GM21737 (cell line): ENCODE measurements at regions not wholly inside any gene's neighbourhood (a gene's known extent, or its start where the extent isn't known, plus 50 kb on each side); places are given as distances from the start of the nearest gene placed in this dataset.
A peak's percentile ranks its signal among the peaks of the same experiment; 100 is the strongest.

Experiments used
- ATAC-seq: cut with Tn5 transposase; IDR thresholded peaks from one replicate; pipeline ENCODE4 v1.9.1; 2021; ENCODE audit warnings: mild to moderate bottlenecking, moderate library complexity; ENCODE audit not compliant: unreplicated experiment

DNA sequence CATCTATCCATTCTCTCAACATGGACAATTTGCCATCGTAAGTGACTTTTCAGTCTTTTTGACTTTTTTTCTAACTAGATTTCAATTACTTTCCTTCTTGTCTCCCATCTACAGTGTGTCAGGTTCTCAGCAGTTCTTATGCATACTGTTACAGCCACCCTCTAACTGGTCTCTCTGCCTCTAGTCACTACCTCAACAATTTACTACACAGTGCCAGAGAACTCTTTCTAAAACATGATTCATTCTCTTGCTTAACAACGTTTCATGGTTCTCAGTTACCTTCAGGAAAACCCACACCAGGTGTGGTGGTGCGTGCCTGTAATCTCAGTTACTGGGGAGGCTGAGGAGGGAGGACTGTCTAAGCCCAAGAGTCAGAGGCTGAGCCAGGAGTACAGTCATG lies 95.4 kb downstream of the DIPK2A start:
- ATAC-seq: no peak

GRCh38 chr3:144073698-144074097 lies 102.1 kb downstream of the DIPK2A start:
- no peak for ATAC-seq

DNA sequence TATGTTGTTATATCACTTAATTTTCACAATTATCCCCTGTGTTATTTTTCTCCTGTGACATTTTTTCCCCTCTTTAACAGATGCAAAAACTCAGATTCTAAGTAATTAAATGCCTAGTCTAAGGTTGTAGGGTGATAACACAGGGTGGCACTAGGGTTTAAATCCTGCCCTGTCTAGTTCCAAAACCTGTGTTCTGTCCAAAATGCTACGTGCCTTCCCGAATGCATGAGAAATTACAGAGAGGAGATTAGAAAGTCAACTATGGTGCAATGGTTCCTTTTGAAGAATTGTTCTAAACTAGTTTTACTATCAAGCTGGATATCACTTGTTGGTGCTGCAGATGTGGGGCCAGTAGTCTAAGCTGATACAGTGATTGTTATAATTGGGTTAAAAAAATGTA lies 108.0 kb downstream of the DIPK2A start:
- ATAC-seq: no peak

DNA sequence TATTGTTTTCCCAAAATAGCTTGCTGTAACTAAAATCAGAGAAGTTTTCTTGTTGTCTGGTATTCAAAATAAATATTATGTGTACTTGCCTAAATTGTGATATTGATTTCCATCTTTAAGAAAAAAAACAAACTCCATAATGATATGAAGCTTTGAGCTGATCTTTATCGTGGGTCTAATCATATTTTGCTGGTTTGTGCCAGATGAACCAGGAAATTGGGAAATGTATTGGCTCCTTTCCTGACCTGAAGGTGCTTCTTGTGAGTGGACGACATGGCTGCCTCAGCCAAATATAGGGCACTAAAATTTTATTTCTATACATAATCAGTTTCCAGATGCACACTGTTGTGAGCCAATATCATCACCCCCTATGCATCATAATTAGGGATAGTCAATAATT lies 113.3 kb downstream of the DIPK2A start:
- no peak for ATAC-seq

GRCh38 chr3:144085964-144086363 lies 114.3 kb downstream of the DIPK2A start:
- ATAC-seq: no peak

DNA sequence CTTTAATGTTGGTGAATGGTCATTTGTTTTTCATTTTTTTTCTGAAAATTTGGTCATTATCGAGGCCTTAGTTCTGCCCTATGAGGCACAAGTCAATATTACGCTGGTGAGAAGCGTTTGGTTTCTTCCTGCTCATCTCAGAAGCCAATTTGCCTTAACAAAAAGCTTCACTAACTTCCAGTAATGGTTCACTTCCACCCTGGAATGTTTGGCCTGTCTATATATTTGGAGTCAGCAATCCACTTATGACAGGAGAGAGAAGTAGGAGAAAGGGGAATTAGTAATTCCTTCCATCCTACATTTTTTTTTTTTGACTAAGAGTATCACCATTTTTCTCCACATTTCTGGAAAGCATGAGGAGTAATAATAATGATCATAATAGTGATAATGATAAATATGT lies 124.4 kb downstream of the DIPK2A start:
- ATAC-seq: no peak

- ATAC-seq: no peak
Observed at GRCh38 chr3:144097163-144097562, 125.5 kb downstream of the DIPK2A start.

GRCh38 chr3:144098691-144099090 lies 127.1 kb downstream of the DIPK2A start:
- no peak for ATAC-seq

GRCh38 chr3:144102421-144102820 lies 130.8 kb downstream of the DIPK2A start:
- no peak for ATAC-seq

DNA sequence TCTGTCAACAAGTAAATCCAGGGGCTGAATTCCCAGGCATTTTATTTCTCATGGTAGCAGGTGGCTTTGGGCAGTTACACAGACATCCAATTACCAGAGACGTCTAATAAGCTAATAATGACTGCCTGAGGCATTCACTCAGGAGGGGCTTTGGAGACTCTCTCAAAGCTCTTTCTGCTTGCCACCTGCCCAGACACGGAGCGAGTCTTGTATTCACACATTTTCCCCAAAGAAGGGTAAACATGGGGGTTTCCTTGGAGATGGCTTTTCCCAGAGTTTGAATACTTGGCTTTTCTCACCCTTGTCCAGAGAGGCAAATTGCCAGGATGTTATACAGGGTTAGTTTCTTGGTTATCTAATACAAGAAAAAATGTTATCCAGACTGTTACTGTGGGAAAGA lies 132.6 kb downstream of the DIPK2A start:
- no peak for ATAC-seq

DNA sequence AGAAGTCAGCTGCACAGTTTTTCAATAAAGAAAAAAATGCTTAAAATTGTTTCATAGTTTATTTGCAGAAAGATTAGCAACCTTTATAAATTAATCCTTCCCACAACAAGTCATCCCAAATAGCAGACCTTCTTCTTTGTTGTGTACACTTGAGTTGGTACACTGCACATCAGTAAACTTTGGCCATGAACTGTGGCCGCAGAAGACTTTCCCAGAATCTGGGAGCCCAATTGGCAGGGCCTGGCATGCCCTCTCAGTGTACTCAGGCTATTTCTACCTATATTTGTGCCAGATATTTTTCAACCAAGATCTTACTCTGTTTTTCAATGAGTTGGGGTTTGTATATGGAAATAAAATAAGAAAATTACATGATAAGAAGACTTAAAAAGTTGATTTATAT lies 133.1 kb downstream of the DIPK2A start:
- no peak for ATAC-seq

DNA sequence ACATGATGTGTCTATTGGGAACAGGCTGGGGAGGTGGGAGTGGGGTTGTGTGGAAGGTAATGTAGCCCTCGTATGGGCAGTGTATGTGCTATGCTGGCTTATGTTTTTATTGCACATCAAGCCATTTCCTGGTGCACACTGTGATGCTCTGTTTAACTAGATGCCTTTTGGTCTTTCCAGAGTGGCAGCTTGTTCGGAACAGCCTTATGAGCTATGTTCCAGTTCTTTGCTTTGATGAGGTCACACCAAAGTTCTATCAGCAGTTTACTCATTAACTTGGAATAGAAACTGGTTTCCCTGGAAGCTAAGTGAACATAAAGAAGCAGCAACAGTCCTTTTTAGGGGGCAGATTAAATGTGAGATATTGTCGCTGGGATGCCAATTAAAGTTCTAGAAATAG lies 133.9 kb downstream of the DIPK2A start:
- ATAC-seq: no peak

DNA sequence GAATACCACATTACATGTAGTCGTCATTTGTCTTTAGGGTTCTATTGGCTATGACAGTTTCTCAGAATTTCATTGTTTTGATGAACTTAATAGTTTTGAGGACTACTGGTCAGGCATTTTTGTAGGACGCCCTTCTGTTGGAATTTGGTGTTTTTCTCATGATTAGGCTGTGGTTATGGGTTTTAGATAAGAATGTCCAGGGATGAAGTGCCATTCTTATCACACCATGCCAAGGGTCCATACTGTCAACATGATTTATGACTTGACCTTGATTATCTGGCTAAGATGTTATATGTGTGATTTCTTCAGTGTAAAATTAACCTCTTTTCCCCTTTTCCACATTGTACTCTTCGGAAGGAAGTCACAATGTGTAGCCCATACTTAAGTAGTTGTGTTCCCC lies 135.3 kb downstream of the DIPK2A start:
- ATAC-seq: no peak

DNA sequence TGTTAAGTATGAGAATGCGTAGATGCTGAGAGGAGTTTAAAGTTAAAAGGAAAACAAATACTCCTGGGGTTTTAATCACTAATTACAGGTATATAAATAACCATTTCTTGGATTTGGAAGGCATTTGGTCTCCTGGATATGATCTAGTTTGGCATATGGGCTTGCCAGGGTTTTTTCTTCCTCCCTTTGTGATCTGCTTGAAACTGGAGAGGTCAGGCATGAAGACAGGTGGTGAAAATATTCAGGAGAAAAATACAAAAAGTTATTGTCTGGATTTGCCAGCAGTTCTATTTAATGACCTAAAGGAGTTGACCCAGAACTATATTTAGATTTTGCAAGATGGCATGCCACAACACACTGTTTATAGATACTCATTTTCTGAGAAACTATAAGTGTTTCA lies 136.3 kb downstream of the DIPK2A start:
- ATAC-seq: no peak

GRCh38 chr3:144109944-144110343 lies 138.3 kb downstream of the DIPK2A start:
- ATAC-seq: peak; percentile 95

GRCh38 chr3:144112036-144112435 lies 140.4 kb downstream of the DIPK2A start:
- ATAC-seq: no peak

GRCh38 chr3:144112437-144112836 lies 140.8 kb downstream of the DIPK2A start:
- ATAC-seq: no peak

GRCh38 chr3:144114767-144115166 lies 143.1 kb downstream of the DIPK2A start:
- ATAC-seq: no peak

DNA sequence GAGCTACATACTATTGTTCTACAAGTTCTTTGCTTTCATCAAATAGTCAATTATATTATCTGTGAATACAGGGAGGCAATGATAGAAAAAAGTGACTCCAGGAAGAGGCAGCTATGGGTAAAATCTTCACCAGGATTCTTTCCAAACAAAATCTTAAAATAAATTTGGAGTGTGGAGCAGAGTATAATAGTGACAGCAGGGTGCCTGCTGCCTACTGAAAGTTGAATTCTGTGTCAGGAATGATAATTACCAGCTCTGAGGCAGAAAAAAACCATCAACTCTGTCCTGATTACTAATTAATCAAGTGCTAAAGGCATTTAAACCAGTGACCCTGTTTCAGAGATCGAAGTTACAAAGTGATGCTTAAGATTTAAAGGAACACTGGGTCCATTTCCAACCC lies 148.0 kb downstream of the DIPK2A start:
- ATAC-seq: no peak

GRCh38 chr3:144121661-144122060 lies 150.0 kb downstream of the DIPK2A start:
- no peak for ATAC-seq

DNA sequence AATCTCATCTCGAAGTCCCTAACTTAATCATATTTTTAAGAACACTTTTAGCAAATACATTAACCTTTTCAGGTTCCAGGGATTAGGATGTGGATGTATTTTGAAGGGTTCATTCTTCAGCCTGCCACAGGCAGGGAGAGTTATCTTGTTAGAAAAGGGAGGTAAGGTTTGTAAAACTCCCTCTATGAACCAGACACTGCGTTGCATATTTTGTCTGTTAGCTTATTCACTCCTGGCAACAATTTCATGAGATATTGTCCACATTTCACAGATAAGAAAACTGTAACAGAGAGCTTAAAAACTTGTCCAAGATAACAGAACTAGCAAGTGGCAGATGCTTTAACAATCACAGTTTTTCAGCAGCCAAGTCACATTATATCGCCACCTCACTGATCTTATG lies 155.4 kb downstream of the DIPK2A start:
- ATAC-seq: no peak

DNA sequence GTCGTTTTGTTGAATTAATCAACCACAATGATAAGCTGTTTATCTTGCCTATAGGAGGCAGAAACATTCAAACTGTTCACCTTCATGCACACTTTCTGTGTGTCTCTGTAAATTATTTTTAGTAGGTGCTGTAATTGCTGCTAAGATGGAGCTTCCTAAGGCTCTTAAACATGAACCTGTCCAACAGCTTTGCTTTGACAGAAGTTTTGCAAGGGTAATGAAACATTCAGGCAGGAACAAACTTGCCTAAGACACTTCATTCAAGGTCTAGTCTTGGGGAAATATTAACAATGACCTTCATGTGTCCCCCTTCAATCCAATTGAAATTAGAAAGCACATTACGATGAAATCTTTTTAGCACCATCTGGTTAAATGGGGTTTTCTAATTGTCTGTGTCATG lies 156.1 kb downstream of the DIPK2A start:
- peak; percentile 28 for ATAC-seq

- ATAC-seq: peak; percentile 96
Observed at GRCh38 chr3:144128108-144128892, 156.7 kb downstream of the DIPK2A start.
